Nephron (organoid): ENCODE measurements at regions not wholly inside any gene's neighbourhood (a gene's known extent, or its start where the extent isn't known, plus 50 kb on each side); places are given as distances from the start of the nearest gene placed in this dataset.

ENCODE experiments used
- H3K27ac Mint-ChIP-seq, 3 experiments: 2 replicates each; pipeline ENCODE4 v1.8.0; 2020; ENCODE audit warnings: mixed read lengths in 3 of 3, mild to moderate bottlenecking in 2 of 3, moderate library complexity in 1 of 3
- H3K27me3 Mint-ChIP-seq: 2 replicates; pipeline ENCODE4 v1.8.0; 2021; ENCODE audit warnings: low read depth, mild to moderate bottlenecking, moderate library complexity, mixed read lengths
- H3K36me3 Mint-ChIP-seq: 2 replicates; pipeline ENCODE4 v1.8.0; 2020; ENCODE audit warnings: low read depth, mixed read lengths
- H3K4me1 Mint-ChIP-seq: 2 replicates; pipeline ENCODE4 v1.8.0; 2020; ENCODE audit warnings: mixed read lengths
- H3K4me3 Mint-ChIP-seq, 3 experiments: 2 replicates each; pipeline ENCODE4 v1.8.0; 2020; ENCODE audit warnings: mild to moderate bottlenecking in 3 of 3, mixed read lengths in 3 of 3, moderate library complexity in 2 of 3
- H3K9me3 Mint-ChIP-seq: 2 replicates; pipeline ENCODE4 v1.8.0; 2020; ENCODE audit warnings: mixed read lengths
- TF ChIP-seq, protein P1 (sequence below), 3 experiments: fragments of 200-600 bp; sonication (generic); IDR thresholded peaks; one replicate each; pipeline ENCODE4 v1.5.0; 2021; ENCODE audit warnings: antibody characterized with exemption in 3 of 3; ENCODE audit not compliant: unreplicated experiment in 3 of 3

DNA sequence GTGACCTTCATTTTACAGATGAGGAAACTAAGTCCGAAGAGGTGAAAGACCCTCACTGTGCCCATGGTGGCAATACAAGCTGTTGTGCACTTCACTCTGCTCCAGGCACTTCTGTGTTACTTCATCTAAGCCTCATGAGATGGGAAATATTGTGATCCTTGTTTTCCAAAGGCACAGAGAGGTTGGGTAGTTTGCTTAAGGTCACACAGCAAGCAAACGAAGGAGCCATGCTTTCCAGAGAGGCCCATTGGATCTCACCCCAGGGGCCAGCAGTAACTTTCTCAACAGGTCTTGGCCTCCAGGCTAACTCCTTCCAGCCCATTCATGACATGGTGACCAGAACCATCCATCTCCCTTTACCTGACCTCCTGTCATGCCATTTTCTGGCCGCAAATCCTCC lies 332.8 kb downstream of the MN1 start:
- Mint-ChIP-seq H3K4me3 (no peak overlapping the region), H3K4me1 (peaks cover 10% of the 10 kb centered on the region), H3K27ac (no peak overlapping the region), H3K27me3 (peaks cover 21% of the 10 kb centered on the region), H3K36me3 (no peaks in the 10 kb centered on the region), H3K9me3 (no peaks in the 10 kb centered on the region)
- TF ChIP-seq, protein P1, sequence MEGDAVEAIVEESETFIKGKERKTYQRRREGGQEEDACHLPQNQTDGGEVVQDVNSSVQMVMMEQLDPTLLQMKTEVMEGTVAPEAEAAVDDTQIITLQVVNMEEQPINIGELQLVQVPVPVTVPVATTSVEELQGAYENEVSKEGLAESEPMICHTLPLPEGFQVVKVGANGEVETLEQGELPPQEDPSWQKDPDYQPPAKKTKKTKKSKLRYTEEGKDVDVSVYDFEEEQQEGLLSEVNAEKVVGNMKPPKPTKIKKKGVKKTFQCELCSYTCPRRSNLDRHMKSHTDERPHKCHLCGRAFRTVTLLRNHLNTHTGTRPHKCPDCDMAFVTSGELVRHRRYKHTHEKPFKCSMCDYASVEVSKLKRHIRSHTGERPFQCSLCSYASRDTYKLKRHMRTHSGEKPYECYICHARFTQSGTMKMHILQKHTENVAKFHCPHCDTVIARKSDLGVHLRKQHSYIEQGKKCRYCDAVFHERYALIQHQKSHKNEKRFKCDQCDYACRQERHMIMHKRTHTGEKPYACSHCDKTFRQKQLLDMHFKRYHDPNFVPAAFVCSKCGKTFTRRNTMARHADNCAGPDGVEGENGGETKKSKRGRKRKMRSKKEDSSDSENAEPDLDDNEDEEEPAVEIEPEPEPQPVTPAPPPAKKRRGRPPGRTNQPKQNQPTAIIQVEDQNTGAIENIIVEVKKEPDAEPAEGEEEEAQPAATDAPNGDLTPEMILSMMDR (IDR thresholded peaks at IDR 0.05; ENCODE audit: unreplicated experiment in 3 of 3): no peak

GRCh38 chr22:27470169-27470772 lies 331.3 kb downstream of the MN1 start:
- Mint-ChIP-seq H3K27ac (no peak overlapping the region), H3K27me3 (peaks cover 17% of the 10 kb centered on the region), H3K9me3 (no peaks in the 10 kb centered on the region), H3K4me1 (peaks cover 21% of the 10 kb centered on the region), H3K4me3 (no peak overlapping the region), H3K36me3 (no peaks in the 10 kb centered on the region)
- TF ChIP-seq, protein P1 (IDR thresholded peaks at IDR 0.05; ENCODE audit: unreplicated experiment in 3 of 3): no peak

DNA sequence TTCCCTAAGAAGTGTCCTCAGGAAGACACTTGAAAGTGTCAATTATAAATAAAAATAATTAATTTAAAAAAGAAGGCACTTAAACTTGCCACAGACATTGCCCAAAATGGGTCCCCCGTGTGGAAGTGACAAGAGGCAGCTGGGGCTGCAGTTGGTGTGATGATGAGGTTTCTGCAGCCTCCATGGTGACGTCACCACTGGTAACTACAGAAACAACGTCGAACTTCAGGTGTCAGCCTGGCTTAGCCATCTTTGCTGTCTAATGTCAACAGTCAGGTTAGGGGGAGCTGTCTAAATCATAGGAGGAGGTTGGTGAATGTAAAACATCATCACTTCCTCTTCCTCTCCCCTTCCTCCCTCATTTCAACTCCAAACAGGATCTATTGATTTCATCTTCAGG lies 328.6 kb downstream of the MN1 start:
- H3K9me3 Mint-ChIP-seq: peaks cover 2% of the 10 kb centered on the region
- peaks cover 16% of the 10 kb centered on the region for H3K27me3 Mint-ChIP-seq
- TF ChIP-seq, protein P1 (IDR thresholded peaks at IDR 0.05; ENCODE audit: unreplicated experiment in 3 of 3): no peak
- peaks cover under 1% of the 10 kb centered on the region for H3K36me3 Mint-ChIP-seq
- peaks cover 28% of the 10 kb centered on the region for H3K4me1 Mint-ChIP-seq
- no peak overlapping the region for H3K4me3 Mint-ChIP-seq
- H3K27ac Mint-ChIP-seq: peak overlapping the region in 1 of 3 experiments; percentile 19

DNA sequence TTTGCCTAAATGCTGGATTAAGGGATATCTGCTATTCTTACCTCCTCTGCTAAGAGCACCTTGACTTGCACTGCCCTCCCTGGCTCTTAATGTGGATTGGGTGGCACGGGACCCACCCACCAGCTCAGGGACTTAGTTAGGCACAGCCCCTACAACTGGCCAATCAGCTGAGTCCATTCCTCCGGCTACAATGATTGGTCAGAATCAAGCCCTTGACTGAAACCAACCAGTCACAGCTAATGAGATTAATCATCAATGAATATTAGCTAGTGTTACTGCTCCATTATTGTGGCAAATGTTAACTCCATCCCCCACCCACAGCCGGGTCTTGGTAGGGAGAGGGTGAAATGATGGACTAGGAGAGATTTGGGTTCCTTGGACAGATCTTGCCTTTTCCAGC lies 328.0 kb downstream of the MN1 start:
- TF ChIP-seq, protein P1 (IDR thresholded peaks at IDR 0.05; ENCODE audit: unreplicated experiment in 3 of 3): no peak
- Mint-ChIP-seq H3K27me3 (peaks cover 19% of the 10 kb centered on the region), H3K36me3 (peaks cover 4% of the 10 kb centered on the region), H3K4me3 (no peak overlapping the region), H3K27ac (no peak overlapping the region), H3K4me1 (peaks cover 30% of the 10 kb centered on the region), H3K9me3 (peaks cover 2% of the 10 kb centered on the region)

GRCh38 chr22:27474112-27474571 lies 327.4 kb downstream of the MN1 start:
- Mint-ChIP-seq H3K4me1 (peaks cover 30% of the 10 kb centered on the region), H3K36me3 (peaks cover 4% of the 10 kb centered on the region), H3K4me3 (no peak overlapping the region), H3K27me3 (peaks cover 19% of the 10 kb centered on the region), H3K27ac (no peak overlapping the region), H3K9me3 (peaks cover 2% of the 10 kb centered on the region)
- TF ChIP-seq, protein P1 (IDR thresholded peaks at IDR 0.05; ENCODE audit: unreplicated experiment in 3 of 3): no peak
